K562 (cell line): ENCODE measurements at regions not wholly inside any gene's neighbourhood (a gene's known extent, or its start where the extent isn't known, plus 50 kb on each side); places are given as distances from the start of the nearest gene placed in this dataset.

Source experiments
- ATAC-seq: fragments of 200-7000 bp; cut with Tn5 transposase; 3 replicates; pipeline ENCODE4 v1.9.1; 2020; ENCODE audit warnings: moderate library complexity
- BruUV-seq: library from RNA; stranded (reverse); fragments of 400-500 nt; replicated peaks from 2 replicates; lab custom pipeline; 2021; lab: Mats Ljungman, UMichigan
- CTCF ChIA-PET: fragments of 300-600 bp; formaldehyde crosslinking; extraction: SDS; loops from one replicate; lab custom pipeline; 2021; ENCODE audit warnings: low intra/inter-chr PET ratio; lab: Yijun Ruan, JAX
- POLR2A ChIA-PET: fragments of 300-600, 350-650 bp; sonication (Branson Sonifier 250); formaldehyde crosslinking; extraction: SDS; loops from one replicate; lab custom pipeline; 2021; ENCODE audit warnings: antibody characterized with exemption, inconsistent platforms; lab: Yijun Ruan, JAX
- DNase-seq, 4 experiments: peaks; one replicate each; pipeline versions ENCODE4 v3.0.0 to v3.0.0-alpha.2; 2011 to 2018; ENCODE audit warnings: low spot score in 3 of 4, mixed read lengths in 3 of 4; ENCODE audit errors: extremely low read depth in 1 of 4
- FAIRE-seq: peaks from 2 replicates; lab custom pipeline; 2011; peaks lifted over from hg19 to GRCh38; lab: Jason Lieb, UNC
- H2AFZ ChIP-seq: 2 replicates; pipeline ENCODE4 v1.6.0; 2011; ENCODE audit warnings: low read depth, low read length, control low read depth, inconsistent platforms
- H3K27ac ChIP-seq: fragments of 200-600 bp; 3 replicates; pipeline ENCODE4 v1.8.0; 2011; ENCODE audit warnings: low read depth, mild to moderate bottlenecking, control low read depth, inconsistent platforms, low read length, moderate library complexity, mixed read lengths; ENCODE audit errors: extremely low read depth
- H3K27me3 ChIP-seq, 2 experiments: fragments of 300-600 bp in 1 of 2; 2 replicates in 1 of 2; 3 replicates in 1 of 2; pipeline versions ENCODE4 v1.6.0 to v1.8.0; 2011; ENCODE audit warnings: inconsistent platforms in 2 of 2, low read length in 2 of 2, mild to moderate bottlenecking in 1 of 2, mixed read lengths in 1 of 2, moderate library complexity in 1 of 2; ENCODE audit not compliant: control insufficient read depth in 2 of 2, insufficient read depth in 2 of 2
- H3K36me3 ChIP-seq: fragments of 300-600 bp; 3 replicates; pipeline ENCODE4 v1.8.0; 2011; ENCODE audit warnings: mild to moderate bottlenecking, low read length, inconsistent platforms; ENCODE audit not compliant: control insufficient read depth, insufficient read depth
- H3K4me1 ChIP-seq, 2 experiments: fragments of 200-600 bp in 1 of 2; replicated peaks in 1 of 2; 2 replicates in 1 of 2; 3 replicates in 1 of 2; pipeline versions ENCODE4 v1.5.1 to v1.8.0; 2011; ENCODE audit warnings: inconsistent platforms in 2 of 2, low read length in 2 of 2, mild to moderate bottlenecking in 1 of 2, mixed read lengths in 1 of 2, moderate library complexity in 1 of 2; ENCODE audit not compliant: control insufficient read depth in 2 of 2, insufficient read depth in 2 of 2
- H3K4me2 ChIP-seq: 2 replicates; pipeline ENCODE4 v1.6.1; 2011; ENCODE audit warnings: low read length, control low read depth, inconsistent platforms, mixed read lengths; ENCODE audit not compliant: insufficient read depth
- H3K4me3 ChIP-seq: fragments of 200-600 bp; sonication (generic), shearing (Covaris generic); 2 replicates; pipeline ENCODE4 v1.5.1; 2016; ENCODE audit warnings: control low read depth, inconsistent platforms
- H3K79me2 ChIP-seq: fragments of 200-600 bp; 3 replicates; pipeline ENCODE4 v1.8.0; 2011; ENCODE audit warnings: low read length, inconsistent platforms; ENCODE audit not compliant: control insufficient read depth, insufficient read depth
- H3K9ac ChIP-seq, 2 experiments: 2 replicates each; pipeline versions ENCODE4 v1.6.0 to v1.6.1; 2011; ENCODE audit warnings: low read depth in 2 of 2, low read length in 2 of 2, control low read depth in 1 of 2, inconsistent platforms in 1 of 2, mild to moderate bottlenecking in 1 of 2, mixed read lengths in 1 of 2; ENCODE audit not compliant: insufficient read depth in 1 of 2
- H3K9me1 ChIP-seq: one replicate; pipeline ENCODE4 v1.6.0; 2011; ENCODE audit warnings: inconsistent platforms, mild to moderate bottlenecking, low read length, moderate library complexity; ENCODE audit not compliant: control insufficient read depth, insufficient read depth
- H3K9me3 ChIP-seq: replicated peaks from 2 replicates; pipeline ENCODE4 v1.5.1; 2011; ENCODE audit warnings: low read depth, low read length, inconsistent platforms; ENCODE audit not compliant: control insufficient read depth, insufficient read depth
- H4K20me1 ChIP-seq: replicated peaks from 2 replicates; pipeline ENCODE4 v1.6.1; 2011; ENCODE audit warnings: low read length, inconsistent platforms, mixed read lengths; ENCODE audit not compliant: control insufficient read depth, insufficient read depth
- ID3 ChIP-seq, 2 experiments: fragments of 250-450 bp in 1 of 2; fragments of 450-650 bp in 1 of 2; sonication (Bioruptor Pico) in 1 of 2; IDR thresholded peaks; 2 replicates each; pipeline versions ENCODE4 v1.6.1 to v1.8.0; 2016 to 2021; ENCODE audit warnings: mild to moderate bottlenecking in 2 of 2, moderate library complexity in 2 of 2, missing compliant biosample characterization in 1 of 2, missing genetic modification characterization in 1 of 2
- MAX ChIP-seq: sonication (generic); formaldehyde crosslinking; IDR thresholded peaks from 2 replicates; pipeline ENCODE4 v1.9.0; 2022; ENCODE audit warnings: mild to moderate bottlenecking, missing genetic modification reagents
- MECOM ChIP-seq: fragments of 250-450 bp; sonication (Bioruptor Pico); IDR thresholded peaks from 2 replicates; pipeline ENCODE4 v1.8.0; 2022; ENCODE audit warnings: inconsistent platforms
- PKNOX1 ChIP-seq: fragments of 450-650 bp; IDR thresholded peaks from 2 replicates; pipeline ENCODE4 v1.6.1; 2016
- POLR3A ChIP-seq: IDR thresholded peaks from 2 replicates; pipeline ENCODE4 v1.6.1; 2011; ENCODE audit warnings: borderline replicate concordance, mild to moderate bottlenecking, moderate library complexity; ENCODE audit not compliant: insufficient read length, insufficient read depth; ENCODE audit errors: extremely low read depth
- ZBTB7A ChIP-seq: IDR thresholded peaks from 2 replicates; pipeline ENCODE4 v1.6.1; 2011; ENCODE audit warnings: low read depth, mild to moderate bottlenecking, low read length, moderate library complexity, borderline replicate concordance; ENCODE audit not compliant: control insufficient read depth
- ZC3H4 ChIP-seq: sonication (generic); formaldehyde crosslinking; IDR thresholded peaks from 2 replicates; pipeline ENCODE4 v1.9.0; 2021; ENCODE audit warnings: missing genetic modification reagents, borderline replicate concordance
- ZNF699 ChIP-seq: fragments of 250-450 bp; sonication (Bioruptor Pico); IDR thresholded peaks from 2 replicates; pipeline ENCODE4 v1.8.0; 2021; ENCODE audit warnings: mild to moderate bottlenecking, moderate library complexity; ENCODE audit not compliant: insufficient replicate concordance
- ZSCAN32 ChIP-seq: fragments of 450-650 bp; formaldehyde crosslinking; IDR thresholded peaks from 2 replicates; pipeline ENCODE4 v1.4.0; 2020; ENCODE audit warnings: mild to moderate bottlenecking, moderate library complexity
- WGBS: fragments of 100-300 bp; shearing (Covaris generic); methylation state at CpG from one replicate; pipeline ENCODE4 v1.1.6; 2016; ENCODE audit warnings: low coverage, mixed read lengths; ENCODE audit not compliant: insufficient coverage; ENCODE audit errors: missing lambda C conversion rate; 5-methylcytosine and 5-hydroxymethylcytosine counted together
- in situ Hi-C: fragments of 300-500 bp; cut with MboI; formaldehyde crosslinking; loops from 4 replicates; pipeline ENCODE4 v1.15.0; 2018; ENCODE audit warnings: inconsistent platforms, mixed read lengths
- intact Hi-C: fragments of 100-400 bp; cut with micrococcal nuclease; formaldehyde crosslinking; loops from 2 replicates; pipeline ENCODE4 v1.14.2; 2022
- TF ChIP-seq, protein P1 (sequence below): fragments of 250-450 bp; sonication (Bioruptor Pico); IDR thresholded peaks from 2 replicates; pipeline ENCODE4 v1.5.1; 2021; ENCODE audit warnings: mild to moderate bottlenecking

DNA sequence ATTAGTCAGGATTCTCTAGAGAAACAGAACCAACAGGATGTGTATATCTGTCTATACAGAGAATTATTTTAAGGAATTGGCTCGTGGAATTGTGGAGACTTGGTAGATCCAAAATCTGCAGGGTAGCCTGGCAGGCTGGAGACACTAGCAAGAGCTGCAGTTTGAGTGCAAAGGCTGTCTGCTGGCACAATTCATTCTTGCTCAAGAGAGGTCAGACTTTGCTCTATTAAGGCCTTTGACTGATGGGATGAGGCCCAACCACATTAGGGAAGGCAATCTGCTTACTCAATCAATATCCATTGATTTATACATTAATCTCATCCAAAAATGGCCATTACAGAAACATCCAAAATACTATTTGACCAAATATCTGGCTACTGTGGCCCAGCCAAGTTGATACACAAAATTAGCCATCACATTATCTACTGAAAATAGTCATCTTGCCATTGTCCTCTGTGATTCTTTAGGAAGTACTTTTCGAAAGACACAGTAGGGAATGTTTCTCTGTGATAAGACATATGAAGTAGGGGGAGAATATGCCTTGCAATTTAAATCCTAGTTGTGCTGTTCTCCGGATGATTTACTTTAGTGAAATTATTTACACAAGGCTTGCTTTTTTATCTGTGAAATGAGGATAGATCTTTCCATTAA lies 873.8 kb downstream of the ROBO2 start:
- POLR2A ChIA-PET = no interaction called here
- Histone ChIP-seq H3K4me3 (no peak overlapping the region), H2AFZ (no peak overlapping the region), H3K9me3 (no peaks in the 10 kb centered on the region), H3K4me2 (no peak overlapping the region), H3K4me1 (no peaks in the 10 kb centered on the region), H3K36me3 (no peaks in the 10 kb centered on the region), H3K79me2 (no peaks in the 10 kb centered on the region), H3K9ac (no peak overlapping the region), H3K27ac (no peak overlapping the region), H3K27me3 (no peaks in the 10 kb centered on the region), H4K20me1 (no peaks in the 10 kb centered on the region), H3K9me1 (no peaks in the 10 kb centered on the region)
- 7% methylated on average over 3 of the region's 3 CpGs for WGBS
- no peak for DNase-seq
- CTCF ChIA-PET = no interaction called here
- FAIRE-seq = no peak
- no TSS peak for BruUV-seq
- intact Hi-C loops = no loop called here
- ATAC-seq = no peak
- in situ Hi-C loops = no loop called here
- TF ChIP-seq, protein P1, sequence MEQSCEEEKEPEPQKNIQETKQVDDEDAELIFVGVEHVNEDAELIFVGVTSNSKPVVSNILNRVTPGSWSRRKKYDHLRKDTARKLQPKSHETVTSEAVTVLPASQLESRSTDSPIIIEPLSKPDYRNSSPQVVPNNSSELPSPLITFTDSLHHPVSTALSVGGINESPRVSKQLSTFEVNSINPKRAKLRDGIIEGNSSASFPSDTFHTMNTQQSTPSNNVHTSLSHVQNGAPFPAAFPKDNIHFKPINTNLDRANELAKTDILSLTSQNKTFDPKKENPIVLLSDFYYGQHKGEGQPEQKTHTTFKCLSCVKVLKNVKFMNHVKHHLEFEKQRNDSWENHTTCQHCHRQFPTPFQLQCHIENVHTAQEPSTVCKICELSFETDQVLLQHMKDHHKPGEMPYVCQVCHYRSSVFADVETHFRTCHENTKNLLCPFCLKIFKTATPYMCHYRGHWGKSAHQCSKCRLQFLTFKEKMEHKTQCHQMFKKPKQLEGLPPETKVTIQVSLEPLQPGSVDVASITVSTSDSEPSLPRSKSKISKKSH (CRISPR knock-in tag) = no peak
- TF ChIP-seq ZNF699 (CRISPR knock-in tag) = no peak
- no peak for TF ChIP-seq MECOM (CRISPR knock-in tag)
- no peak for TF ChIP-seq ZBTB7A
- TF ChIP-seq PKNOX1 = no peak
- TF ChIP-seq ID3 (CRISPR knock-in tag; IDR thresholded peaks at IDR 0.05) = no peak
- TF ChIP-seq ID3 (tag; IDR thresholded peaks at IDR 0.05) = no peak
- TF ChIP-seq ZSCAN32 = no peak
- TF ChIP-seq MAX (CRISPR knock-in tag) = no peak
- no peak for TF ChIP-seq ZC3H4
- no peak for TF ChIP-seq POLR3A
